ENCODE measurements at regions not wholly inside any gene's neighbourhood (a gene's known extent, or its start where the extent isn't known, plus 50 kb on each side); places are given as distances from the start of the nearest gene placed in this dataset.

DNA sequence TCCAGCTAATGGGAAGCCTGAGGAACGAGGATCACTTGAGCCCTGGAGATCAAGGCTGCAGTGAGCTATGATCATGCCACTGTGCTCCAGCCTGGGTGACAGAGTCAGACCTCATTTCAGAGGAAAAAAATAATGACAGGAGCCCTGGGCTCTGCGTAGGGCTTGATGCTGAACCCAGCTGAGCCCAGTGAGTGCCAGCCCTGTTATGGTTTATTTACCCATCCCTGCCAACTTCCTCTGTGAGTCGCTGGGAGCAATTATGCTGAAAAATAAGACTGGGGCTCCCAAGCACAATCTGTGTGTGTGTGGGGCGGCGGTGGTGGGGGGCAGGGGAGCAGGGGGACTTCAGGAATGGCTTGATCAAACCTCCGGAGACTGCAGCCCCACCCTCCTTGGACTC lies 75.9 kb upstream of the PMEPA1 start:
- no peak overlapping the region for H4K8ac ChIP-seq (ENCODE audit: extremely low read depth, insufficient read depth, low read length)
- TF ChIP-seq KDM5A (IDR thresholded peaks at IDR 0.05; ENCODE audit: low read length) (no peak), EGR1 (IDR thresholded peaks at IDR 0.05; ENCODE audit: borderline replicate concordance, low read depth, low read length) (no peak), RAD21 (IDR thresholded peaks at IDR 0.05 in 1 of 2, conservative IDR thresholded peaks at IDR 0.05 in 1 of 2; ENCODE audit: low read depth in 2 of 2, low read length in 2 of 2) (no peak), GTF2F1 (IDR thresholded peaks at IDR 0.05; ENCODE audit: borderline replicate concordance, low read depth, low read length) (no peak), SIRT6 (IDR thresholded peaks at IDR 0.05; ENCODE audit: low read length) (no peak), SP2 (IDR thresholded peaks at IDR 0.05; ENCODE audit: low read length) (no peak)
- TF ChIP-seq, protein P1, sequence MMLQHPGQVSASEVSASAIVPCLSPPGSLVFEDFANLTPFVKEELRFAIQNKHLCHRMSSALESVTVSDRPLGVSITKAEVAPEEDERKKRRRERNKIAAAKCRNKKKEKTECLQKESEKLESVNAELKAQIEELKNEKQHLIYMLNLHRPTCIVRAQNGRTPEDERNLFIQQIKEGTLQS (IDR thresholded peaks at IDR 0.05; ENCODE audit: insufficient read depth, low read depth, low read length): no peak
- H2BK20ac ChIP-seq (ENCODE audit: low read length): no peak overlapping the region
- no peak overlapping the region for H2BK15ac ChIP-seq (ENCODE audit: low read length)
- no peak overlapping the region for H2AFZ ChIP-seq (ENCODE audit: low read length)
- no peaks in the 10 kb centered on the region for H3K79me2 ChIP-seq (ENCODE audit: control insufficient read depth in 1 of 2, insufficient read depth in 2 of 2, low read length in 2 of 2)
- H3K9ac ChIP-seq (replicated peaks in 1 of 4; ENCODE audit: extremely low read depth in 1 of 4, low read depth in 3 of 4, low read length in 3 of 4): no peak overlapping the region
- no peaks in the 10 kb centered on the region for H3K79me1 ChIP-seq (ENCODE audit: low read depth, low read length)
- no peak overlapping the region for H4K91ac ChIP-seq (replicated peaks; ENCODE audit: insufficient read length, low read length)
- H3K56ac ChIP-seq (replicated peaks; ENCODE audit: insufficient read length, low read depth, low read length): no peak overlapping the region
- H2AK5ac ChIP-seq (ENCODE audit: low read depth, low read length): no peak overlapping the region
- no peak overlapping the region for H3K27ac ChIP-seq (ENCODE audit: low read depth, low read length)
- CTCF ChIA-PET (ENCODE audit: partially characterized antibody): interaction anchor here (0.6 kb wide), 1 partner anchor 18 kb away, joined by 4 read pairs; no protein-coding TSS in a partner anchor
- H3K36me3 ChIP-seq (ENCODE audit: control insufficient read depth in 2 of 4, insufficient read depth in 4 of 4, low read length in 3 of 4): no peaks in the 10 kb centered on the region
- H4K5ac ChIP-seq (ENCODE audit: insufficient read length, low read depth, low read length): no peak overlapping the region
- H3K4me1 ChIP-seq (replicated peaks in 1 of 4; ENCODE audit: control insufficient read depth in 3 of 4, insufficient read depth in 4 of 4, low read length in 3 of 4): no peaks in the 10 kb centered on the region; a peak in 1 of 7 replicates
- WGBS, 2 experiments (ENCODE audit: extremely low coverage in 1 of 2, insufficient coverage in 1 of 2, insufficient read length in 1 of 2, insufficient replicate concordance in 2 of 2, low coverage in 1 of 2, low lambda C conversion rate in 2 of 2, missing lambda C conversion rate in 1 of 2): 79% methylated on average over 4 of the region's 6 CpGs; no CpG with 5 or more reads in 1 of the 2 experiments
- H3K14ac ChIP-seq (ENCODE audit: insufficient read length): no peak overlapping the region
- no peak overlapping the region for H3K4me2 ChIP-seq (ENCODE audit: insufficient read depth in 1 of 2, low read depth in 2 of 2, low read length in 2 of 2)
- no peaks in the 10 kb centered on the region for H4K20me1 ChIP-seq (replicated peaks in 1 of 2; ENCODE audit: control insufficient read depth in 1 of 2, insufficient read depth in 2 of 2, low read length in 2 of 2)
- H2BK12ac ChIP-seq (ENCODE audit: low read depth, low read length): no peak overlapping the region
- no peak overlapping the region for H3K18ac ChIP-seq (ENCODE audit: extremely low read depth, low read length)
- no peak overlapping the region for H2BK5ac ChIP-seq (ENCODE audit: low read depth, low read length)
- no peak for FAIRE-seq
- H2BK120ac ChIP-seq (replicated peaks; ENCODE audit: low read depth, low read length): no peak overlapping the region
- no peaks in the 10 kb centered on the region for H3K27me3 ChIP-seq (replicated peaks in 1 of 4; ENCODE audit: control insufficient read depth in 3 of 4, extremely low read depth in 1 of 4, insufficient read depth in 3 of 4, low read length in 3 of 4)
- DNase-seq (ENCODE audit: low read depth in 1 of 2, low spot score in 2 of 2): no peak
- H3K4ac ChIP-seq (replicated peaks; ENCODE audit: insufficient read length, low read depth, low read length): no peak overlapping the region
- H3K23ac ChIP-seq (ENCODE audit: insufficient read length): no peak overlapping the region
- no peaks in the 10 kb centered on the region for H3K9me3 ChIP-seq (ENCODE audit: insufficient read depth in 2 of 2, low read depth in 1 of 2, low read length in 1 of 2)
- H3K23me2 ChIP-seq (ENCODE audit: low read depth, low read length): peaks cover 6% of the 10 kb centered on the region; the same call in 1 of the 2 replicates
- H3K4me3 ChIP-seq (ENCODE audit: extremely low read depth in 1 of 4, insufficient read depth in 2 of 4, low read depth in 3 of 4, low read length in 4 of 4): no peak overlapping the region
- POLR2A ChIA-PET (ENCODE audit: partially characterized antibody): no interaction called here

Measured in H1 (cell line).